Karpas-422 (cell line): ENCODE measurements at regions not wholly inside any gene's neighbourhood (a gene's known extent, or its start where the extent isn't known, plus 50 kb on each side); places are given as distances from the start of the nearest gene placed in this dataset.
"Not testable (repeated sequence)": the region's sequence is repeated elsewhere in the genome, so short reads cannot be mapped to it uniquely, and the experiment has no call there.

ENCODE experiments used
- DNase-seq: peaks from one replicate; pipeline ENCODE4 v3.0.0-alpha.2; 2015
- H2AFZ ChIP-seq: fragments of 200-600 bp; sonication (generic); 2 replicates; pipeline ENCODE4 v1.6.1; 2014; ENCODE audit warnings: antibody characterized with exemption, low read length, mixed read lengths
- H3K27ac ChIP-seq: fragments of 200-600 bp; sonication (generic); 2 replicates; pipeline ENCODE4 v1.5.1; 2014; ENCODE audit warnings: mild to moderate bottlenecking, low read length, moderate library complexity
- H3K27me3 ChIP-seq: fragments of 200-600 bp; sonication (generic); 2 replicates; pipeline ENCODE4 v1.6.1; 2014; ENCODE audit warnings: low read length, mixed read lengths
- H3K36me3 ChIP-seq: fragments of 200-600 bp; sonication (generic); 2 replicates; pipeline ENCODE4 v1.6.1; 2014; ENCODE audit warnings: low read length, mixed read lengths; ENCODE audit not compliant: insufficient read depth
- H3K4me1 ChIP-seq: fragments of 200-600 bp; sonication (generic); 2 replicates; pipeline ENCODE4 v1.6.1; 2014; ENCODE audit warnings: mild to moderate bottlenecking, low read length, mixed read lengths
- H3K4me2 ChIP-seq: fragments of 200-600 bp; sonication (generic); 2 replicates; pipeline ENCODE4 v1.6.1; 2014; ENCODE audit warnings: low read length, low read depth, mild to moderate bottlenecking; ENCODE audit not compliant: poor library complexity, severe bottlenecking
- H3K4me3 ChIP-seq: fragments of 200-600 bp; sonication (generic); 2 replicates; pipeline ENCODE4 v1.5.1; 2014; ENCODE audit warnings: mild to moderate bottlenecking, antibody characterized with exemption, low read length, mixed read lengths
- H3K79me2 ChIP-seq: fragments of 200-600 bp; sonication (generic); 2 replicates; pipeline ENCODE4 v1.6.1; 2014; ENCODE audit warnings: mild to moderate bottlenecking, low read length, mixed read lengths
- H3K9ac ChIP-seq: fragments of 200-600 bp; sonication (generic); 2 replicates; pipeline ENCODE4 v1.6.0; 2014; ENCODE audit warnings: low read length
- H3K9me2 ChIP-seq: fragments of 200-600 bp; sonication (generic), shearing (Covaris generic); replicated peaks from 2 replicates; pipeline ENCODE4 v1.6.0; 2014; ENCODE audit warnings: mild to moderate bottlenecking, low read length, moderate library complexity; ENCODE audit not compliant: insufficient read depth
- H3K9me3 ChIP-seq: fragments of 300-700, 200-600 bp; sonication (generic); 2 replicates; pipeline ENCODE4 v1.6.1; 2014; ENCODE audit warnings: low read length, mixed read lengths
- H4K20me1 ChIP-seq: fragments of 200-600 bp; sonication (generic); 2 replicates; pipeline ENCODE4 v1.6.1; 2014; ENCODE audit warnings: mild to moderate bottlenecking, antibody characterized with exemption, low read length, low read depth; ENCODE audit not compliant: insufficient read depth

- Histone ChIP-seq H2AFZ (no peak overlapping the region), H3K27ac (no peak overlapping the region), H3K27me3 (no peaks in the 10 kb centered on the region), H3K9me3 (no peaks in the 10 kb centered on the region), H3K79me2 (no peaks in the 10 kb centered on the region), H3K4me3 (no peak overlapping the region), H4K20me1 (no peaks in the 10 kb centered on the region), H3K9ac (no peak overlapping the region), H3K4me2 (no peak overlapping the region), H3K36me3 (no peaks in the 10 kb centered on the region), H3K4me1 (no peaks in the 10 kb centered on the region), H3K9me2 (no peaks in the 10 kb centered on the region)
- DNase-seq: no peak
Observed at GRCh38 chr9:74133921-74134320, 363.2 kb upstream of the RORB start.

GRCh38 chr9:74138182-74138581, 359.0 kb upstream of the RORB start:
- no peak for DNase-seq
- H3K9me3 ChIP-seq: no peaks in the 10 kb centered on the region
- H3K27me3 ChIP-seq: no peaks in the 10 kb centered on the region
- H3K4me1 ChIP-seq: no peaks in the 10 kb centered on the region
- H2AFZ ChIP-seq: no peak overlapping the region
- H3K9ac ChIP-seq: no peak overlapping the region
- no peaks in the 10 kb centered on the region for H3K9me2 ChIP-seq
- H3K4me3 ChIP-seq: no peak overlapping the region
- no peak overlapping the region for H3K4me2 ChIP-seq
- no peaks in the 10 kb centered on the region for H4K20me1 ChIP-seq
- H3K79me2 ChIP-seq: no peaks in the 10 kb centered on the region
- H3K36me3 ChIP-seq: no peaks in the 10 kb centered on the region
- H3K27ac ChIP-seq: no peak overlapping the region

- no peak overlapping the region for H2AFZ ChIP-seq
- H3K4me2 ChIP-seq: no peak overlapping the region
- H3K9me3 ChIP-seq: no peaks in the 10 kb centered on the region
- H3K9me2 ChIP-seq: no peaks in the 10 kb centered on the region
- H3K27ac ChIP-seq: no peak overlapping the region
- H3K4me1 ChIP-seq: no peaks in the 10 kb centered on the region
- H3K9ac ChIP-seq: no peak overlapping the region
- no peak overlapping the region for H3K4me3 ChIP-seq
- H3K27me3 ChIP-seq: no peaks in the 10 kb centered on the region
- no peaks in the 10 kb centered on the region for H4K20me1 ChIP-seq
- H3K79me2 ChIP-seq: no peaks in the 10 kb centered on the region
- H3K36me3 ChIP-seq: no peaks in the 10 kb centered on the region
- no peak for DNase-seq
Observed at GRCh38 chr9:74140141-74140540, 357.0 kb upstream of the RORB start.

GRCh38 chr9:74147906-74148305, 349.2 kb upstream of the RORB start:
- no peak overlapping the region for H3K9ac ChIP-seq
- H3K4me1 ChIP-seq: no peaks in the 10 kb centered on the region
- H3K4me2 ChIP-seq: no peak overlapping the region
- H3K9me2 ChIP-seq: no peaks in the 10 kb centered on the region
- no peak overlapping the region for H3K4me3 ChIP-seq
- no peaks in the 10 kb centered on the region for H3K36me3 ChIP-seq
- H3K79me2 ChIP-seq: no peaks in the 10 kb centered on the region
- DNase-seq: no peak
- H3K27me3 ChIP-seq: no peaks in the 10 kb centered on the region
- no peaks in the 10 kb centered on the region for H3K9me3 ChIP-seq
- no peak overlapping the region for H3K27ac ChIP-seq
- no peaks in the 10 kb centered on the region for H4K20me1 ChIP-seq
- no peak overlapping the region for H2AFZ ChIP-seq

- no peaks in the 10 kb centered on the region for H3K9me3 ChIP-seq
- no peaks in the 10 kb centered on the region for H3K36me3 ChIP-seq
- no peaks in the 10 kb centered on the region for H3K4me1 ChIP-seq
- no peak overlapping the region for H3K9ac ChIP-seq
- H3K4me2 ChIP-seq: no peak overlapping the region
- H3K27me3 ChIP-seq: no peaks in the 10 kb centered on the region
- H4K20me1 ChIP-seq: no peaks in the 10 kb centered on the region
- no peak overlapping the region for H3K27ac ChIP-seq
- H3K79me2 ChIP-seq: no peaks in the 10 kb centered on the region
- H3K4me3 ChIP-seq: no peak overlapping the region
- no peak for DNase-seq
- H2AFZ ChIP-seq: no peak overlapping the region
- no peaks in the 10 kb centered on the region for H3K9me2 ChIP-seq
Observed at GRCh38 chr9:74172874-74173273, 324.3 kb upstream of the RORB start.

- no peaks in the 10 kb centered on the region for H3K36me3 ChIP-seq
- H3K4me3 ChIP-seq: no peak overlapping the region
- no peak overlapping the region for H2AFZ ChIP-seq
- DNase-seq: no peak
- no peaks in the 10 kb centered on the region for H3K4me1 ChIP-seq
- no peaks in the 10 kb centered on the region for H3K79me2 ChIP-seq
- no peak overlapping the region for H3K9ac ChIP-seq
- no peaks in the 10 kb centered on the region for H3K9me2 ChIP-seq
- H3K9me3 ChIP-seq: no peaks in the 10 kb centered on the region
- H3K27ac ChIP-seq: no peak overlapping the region
- no peaks in the 10 kb centered on the region for H4K20me1 ChIP-seq
- no peaks in the 10 kb centered on the region for H3K27me3 ChIP-seq
- no peak overlapping the region for H3K4me2 ChIP-seq
Observed at GRCh38 chr9:74173284-74173683, 323.9 kb upstream of the RORB start.

- not testable (repeated sequence) for H3K27me3 ChIP-seq, H3K9me3 ChIP-seq, DNase-seq, H3K79me2 ChIP-seq, H3K4me3 ChIP-seq, H4K20me1 ChIP-seq, H3K4me1 ChIP-seq, H3K9me2 ChIP-seq, H3K9ac ChIP-seq, H2AFZ ChIP-seq, H3K27ac ChIP-seq, H3K4me2 ChIP-seq, H3K36me3 ChIP-seq
Observed at GRCh38 chr9:74197771-74198170, 299.4 kb upstream of the RORB start.

- no peak for DNase-seq
- H3K27me3 ChIP-seq: no peaks in the 10 kb centered on the region
- H3K79me2 ChIP-seq: no peaks in the 10 kb centered on the region
- no peaks in the 10 kb centered on the region for H3K4me1 ChIP-seq
- no peak overlapping the region for H3K9ac ChIP-seq
- no peak overlapping the region for H2AFZ ChIP-seq
- H3K4me3 ChIP-seq: no peak overlapping the region
- no peaks in the 10 kb centered on the region for H3K36me3 ChIP-seq
- no peaks in the 10 kb centered on the region for H3K9me2 ChIP-seq
- H3K4me2 ChIP-seq: no peak overlapping the region
- no peaks in the 10 kb centered on the region for H4K20me1 ChIP-seq
- H3K27ac ChIP-seq: no peak overlapping the region
- H3K9me3 ChIP-seq: no peaks in the 10 kb centered on the region
Observed at GRCh38 chr9:74205056-74205455, 292.1 kb upstream of the RORB start.

GRCh38 chr9:74218385-74219063, 278.6 kb upstream of the RORB start:
- Histone ChIP-seq H3K27me3 (no peaks in the 10 kb centered on the region), H3K27ac (no peak overlapping the region), H3K9ac (no peak overlapping the region), H3K9me3 (no peaks in the 10 kb centered on the region), H3K9me2 (no peaks in the 10 kb centered on the region), H4K20me1 (no peaks in the 10 kb centered on the region), H3K79me2 (no peaks in the 10 kb centered on the region), H2AFZ (no peak overlapping the region), H3K36me3 (no peaks in the 10 kb centered on the region), H3K4me3 (no peak overlapping the region), H3K4me1 (no peaks in the 10 kb centered on the region), H3K4me2 (no peak overlapping the region)
- DNase-seq: no peak
